LNCaP clone FGC (cell line): ENCODE measurements at regions not wholly inside any gene's neighbourhood (a gene's known extent, or its start where the extent isn't known, plus 50 kb on each side); places are given as distances from the start of the nearest gene placed in this dataset.

ENCODE experiments used
- DNase-seq: peaks from one replicate; pipeline ENCODE4 v3.0.0-alpha.2; 2011; ENCODE audit warnings: low read depth
- H3K4me3 ChIP-seq: 2 replicates; pipeline ENCODE4 v1.5.1; 2011; ENCODE audit warnings: mild to moderate bottlenecking, low read depth, low read length, control low read depth
- CTCF ChIP-seq: IDR thresholded peaks from 2 replicates; pipeline ENCODE4 v1.5.1; 2012; ENCODE audit warnings: mild to moderate bottlenecking; ENCODE audit not compliant: control insufficient read depth, insufficient read depth; ENCODE audit errors: extremely low read depth

- no peak for TF ChIP-seq CTCF
- no peak for DNase-seq
- H3K4me3 ChIP-seq, result no peak overlapping the region
Observed at GRCh38 chr18:28657961-28658360, 481.0 kb upstream of the CDH2 start.

DNA sequence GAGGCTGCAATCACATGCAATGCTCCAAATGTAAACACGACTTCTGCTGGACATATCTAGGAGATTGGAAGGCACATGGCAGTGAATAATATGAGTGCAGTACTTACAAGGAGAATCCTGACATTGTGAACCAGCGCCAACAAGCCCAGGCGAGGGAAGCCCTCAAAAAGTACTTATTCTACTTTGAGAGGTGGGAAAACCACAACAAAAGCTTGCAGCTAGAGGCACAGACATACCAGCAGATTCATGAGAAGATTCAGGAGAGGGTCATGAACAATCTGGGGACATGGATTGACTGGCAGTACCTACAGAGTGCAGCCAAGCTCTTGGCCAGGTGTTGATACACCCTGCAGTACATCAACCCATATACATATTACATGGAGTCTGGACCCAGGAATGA is 475.7 kb upstream of the CDH2 start:
- DNase-seq, result no peak
- no peak for TF ChIP-seq CTCF
- no peak overlapping the region for H3K4me3 ChIP-seq

- no peak overlapping the region for H3K4me3 ChIP-seq
- DNase-seq, result no peak
- TF ChIP-seq CTCF, result no peak
Observed at GRCh38 chr18:28651298-28651697, 474.4 kb upstream of the CDH2 start.

GRCh38 chr18:28650860-28651259 is 473.9 kb upstream of the CDH2 start:
- no peak for DNase-seq
- TF ChIP-seq CTCF, result no peak
- no peak overlapping the region for H3K4me3 ChIP-seq

- no peak for DNase-seq
- no peak overlapping the region for H3K4me3 ChIP-seq
- no peak for TF ChIP-seq CTCF
Observed at GRCh38 chr18:28647961-28648360, 471.0 kb upstream of the CDH2 start.

DNA sequence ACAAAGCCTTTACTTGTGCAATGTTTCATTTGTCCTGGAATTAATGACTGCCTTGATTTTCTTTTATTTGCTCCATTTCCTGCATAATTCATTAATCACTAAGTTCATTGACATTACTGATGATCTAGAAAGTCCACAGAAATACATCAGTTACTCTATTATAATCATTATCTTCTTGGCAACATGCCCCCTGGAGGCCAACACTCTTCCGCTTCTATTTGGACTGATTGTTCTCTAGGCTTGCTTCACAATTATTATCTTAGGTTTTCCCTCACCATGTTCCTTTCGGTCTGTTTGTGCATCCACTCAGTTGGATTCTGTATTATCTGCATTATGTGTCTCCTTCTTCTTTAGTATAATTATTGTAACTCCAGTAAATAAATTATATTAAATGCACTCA is 461.0 kb upstream of the CDH2 start:
- no peak for DNase-seq
- H3K4me3 ChIP-seq, result no peak overlapping the region
- TF ChIP-seq CTCF, result no peak

DNA sequence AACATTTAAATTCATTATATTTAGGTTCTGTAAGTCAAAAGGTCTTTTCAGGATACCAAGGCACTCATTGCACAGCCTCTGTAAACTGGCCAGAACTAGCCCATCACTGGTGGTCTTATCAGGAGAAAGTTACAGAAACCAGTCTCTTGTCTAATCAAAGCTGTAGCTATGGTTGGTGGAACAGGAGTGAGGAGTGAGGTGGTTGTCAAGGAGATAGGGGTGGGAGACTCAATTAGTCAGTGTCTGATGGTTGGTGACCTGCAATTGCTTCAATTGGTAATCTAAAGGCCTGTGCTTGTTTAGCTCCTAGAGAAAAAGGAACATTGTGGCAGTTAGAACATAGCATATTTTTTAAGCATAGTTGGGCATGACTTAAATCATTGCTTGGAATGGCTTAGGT is 458.6 kb upstream of the CDH2 start:
- DNase-seq, result no peak
- H3K4me3 ChIP-seq, result no peak overlapping the region
- no peak for TF ChIP-seq CTCF
